ENCODE measurements at regions not wholly inside any gene's neighbourhood (a gene's known extent, or its start where the extent isn't known, plus 50 kb on each side); places are given as distances from the start of the nearest gene placed in this dataset.

GRCh38 chr6:92121228-92121627 is 1298.1 kb downstream of the EPHA7 start:
- no peaks in the 10 kb centered on the region for H3K36me3 ChIP-seq (ENCODE audit: control insufficient read depth in 4 of 4, insufficient read depth in 3 of 4, low read depth in 1 of 4, low read length in 3 of 4)

GRCh38 chr6:92117800-92118199 is 1301.6 kb downstream of the EPHA7 start:
- no peak for DNase-seq (ENCODE audit: low spot score)
- 86% methylated on average over 1 of the region's 1 CpG for WGBS
- Histone ChIP-seq H3K4me1 (ENCODE audit: control insufficient read depth in 4 of 4, insufficient read depth in 4 of 4, low read length in 3 of 4) (no peaks in the 10 kb centered on the region), H3K9me3 (ENCODE audit: control insufficient read depth in 4 of 4, low read length in 3 of 4) (no peaks in the 10 kb centered on the region), H3K4me3 (ENCODE audit: low read depth in 1 of 3, low read length in 3 of 3) (no peak overlapping the region), H3K36me3 (ENCODE audit: control insufficient read depth in 4 of 4, insufficient read depth in 3 of 4, low read depth in 1 of 4, low read length in 3 of 4) (no peaks in the 10 kb centered on the region), H3K9ac (ENCODE audit: low read depth in 1 of 2, low read length in 2 of 2) (no peak overlapping the region), H3K27ac (ENCODE audit: low read depth in 1 of 2, low read length in 2 of 2) (no peak overlapping the region), H3K27me3 (ENCODE audit: control insufficient read depth in 4 of 4, insufficient read depth in 4 of 4, low read length in 3 of 4) (no peaks in the 10 kb centered on the region)
- TF ChIP-seq HNF4A (conservative IDR thresholded peaks at IDR 0.05) (no peak), FOXA1 (IDR thresholded peaks at IDR 0.05) (no peak), FOXA2 (IDR thresholded peaks at IDR 0.05) (no peak), YY1 (IDR thresholded peaks at IDR 0.05) (no peak), HNF4G (IDR thresholded peaks at IDR 0.05) (no peak), NR2F2 (IDR thresholded peaks at IDR 0.05) (no peak), TAF1 (conservative IDR thresholded peaks at IDR 0.05) (no peak), ZBTB33 (IDR thresholded peaks at IDR 0.05) (no peak), GABPA (IDR thresholded peaks at IDR 0.05 in 1 of 2, conservative IDR thresholded peaks at IDR 0.05 in 1 of 2) (no peak), JUND (IDR thresholded peaks at IDR 0.05) (no peak), RAD21 (IDR thresholded peaks at IDR 0.05) (no peak), RXRA (IDR thresholded peaks at IDR 0.05) (no peak)
- TF ChIP-seq, protein P1, sequence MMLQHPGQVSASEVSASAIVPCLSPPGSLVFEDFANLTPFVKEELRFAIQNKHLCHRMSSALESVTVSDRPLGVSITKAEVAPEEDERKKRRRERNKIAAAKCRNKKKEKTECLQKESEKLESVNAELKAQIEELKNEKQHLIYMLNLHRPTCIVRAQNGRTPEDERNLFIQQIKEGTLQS (IDR thresholded peaks at IDR 0.05), result no peak
- TF ChIP-seq, protein P2, sequence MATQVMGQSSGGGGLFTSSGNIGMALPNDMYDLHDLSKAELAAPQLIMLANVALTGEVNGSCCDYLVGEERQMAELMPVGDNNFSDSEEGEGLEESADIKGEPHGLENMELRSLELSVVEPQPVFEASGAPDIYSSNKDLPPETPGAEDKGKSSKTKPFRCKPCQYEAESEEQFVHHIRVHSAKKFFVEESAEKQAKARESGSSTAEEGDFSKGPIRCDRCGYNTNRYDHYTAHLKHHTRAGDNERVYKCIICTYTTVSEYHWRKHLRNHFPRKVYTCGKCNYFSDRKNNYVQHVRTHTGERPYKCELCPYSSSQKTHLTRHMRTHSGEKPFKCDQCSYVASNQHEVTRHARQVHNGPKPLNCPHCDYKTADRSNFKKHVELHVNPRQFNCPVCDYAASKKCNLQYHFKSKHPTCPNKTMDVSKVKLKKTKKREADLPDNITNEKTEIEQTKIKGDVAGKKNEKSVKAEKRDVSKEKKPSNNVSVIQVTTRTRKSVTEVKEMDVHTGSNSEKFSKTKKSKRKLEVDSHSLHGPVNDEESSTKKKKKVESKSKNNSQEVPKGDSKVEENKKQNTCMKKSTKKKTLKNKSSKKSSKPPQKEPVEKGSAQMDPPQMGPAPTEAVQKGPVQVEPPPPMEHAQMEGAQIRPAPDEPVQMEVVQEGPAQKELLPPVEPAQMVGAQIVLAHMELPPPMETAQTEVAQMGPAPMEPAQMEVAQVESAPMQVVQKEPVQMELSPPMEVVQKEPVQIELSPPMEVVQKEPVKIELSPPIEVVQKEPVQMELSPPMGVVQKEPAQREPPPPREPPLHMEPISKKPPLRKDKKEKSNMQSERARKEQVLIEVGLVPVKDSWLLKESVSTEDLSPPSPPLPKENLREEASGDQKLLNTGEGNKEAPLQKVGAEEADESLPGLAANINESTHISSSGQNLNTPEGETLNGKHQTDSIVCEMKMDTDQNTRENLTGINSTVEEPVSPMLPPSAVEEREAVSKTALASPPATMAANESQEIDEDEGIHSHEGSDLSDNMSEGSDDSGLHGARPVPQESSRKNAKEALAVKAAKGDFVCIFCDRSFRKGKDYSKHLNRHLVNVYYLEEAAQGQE (IDR thresholded peaks at IDR 0.05), result no peak
- TF ChIP-seq, protein P3, sequence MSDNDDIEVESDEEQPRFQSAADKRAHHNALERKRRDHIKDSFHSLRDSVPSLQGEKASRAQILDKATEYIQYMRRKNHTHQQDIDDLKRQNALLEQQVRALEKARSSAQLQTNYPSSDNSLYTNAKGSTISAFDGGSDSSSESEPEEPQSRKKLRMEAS (IDR thresholded peaks at IDR 0.05), result no peak

More at GRCh38 chr6:92121228-92121627, 1298.1 kb downstream of the EPHA7 start:
- no peak for DNase-seq (ENCODE audit: low spot score)
- Histone ChIP-seq H3K9ac (ENCODE audit: low read depth in 1 of 2, low read length in 2 of 2) (no peak overlapping the region), H3K4me3 (ENCODE audit: low read depth in 1 of 3, low read length in 3 of 3) (no peak overlapping the region), H3K27ac (ENCODE audit: low read depth in 1 of 2, low read length in 2 of 2) (no peak overlapping the region), H3K27me3 (ENCODE audit: control insufficient read depth in 4 of 4, insufficient read depth in 4 of 4, low read length in 3 of 4) (no peaks in the 10 kb centered on the region), H3K9me3 (ENCODE audit: control insufficient read depth in 4 of 4, low read length in 3 of 4) (no peaks in the 10 kb centered on the region), H3K4me1 (ENCODE audit: control insufficient read depth in 4 of 4, insufficient read depth in 4 of 4, low read length in 3 of 4) (no peaks in the 10 kb centered on the region)
- no peak for TF ChIP-seq RAD21 (IDR thresholded peaks at IDR 0.05)
- TF ChIP-seq FOXA1 (IDR thresholded peaks at IDR 0.05), result no peak
- TF ChIP-seq HNF4G (IDR thresholded peaks at IDR 0.05), result no peak
- TF ChIP-seq YY1 (IDR thresholded peaks at IDR 0.05), result no peak
- TF ChIP-seq, protein P2 (IDR thresholded peaks at IDR 0.05), result no peak
- TF ChIP-seq FOXA2 (IDR thresholded peaks at IDR 0.05), result no peak
- TF ChIP-seq, protein P3 (IDR thresholded peaks at IDR 0.05), result no peak
- no peak for TF ChIP-seq EGR1 (IDR thresholded peaks at IDR 0.05; ENCODE audit: low read depth in 2 of 2)
- TF ChIP-seq, protein P4, sequence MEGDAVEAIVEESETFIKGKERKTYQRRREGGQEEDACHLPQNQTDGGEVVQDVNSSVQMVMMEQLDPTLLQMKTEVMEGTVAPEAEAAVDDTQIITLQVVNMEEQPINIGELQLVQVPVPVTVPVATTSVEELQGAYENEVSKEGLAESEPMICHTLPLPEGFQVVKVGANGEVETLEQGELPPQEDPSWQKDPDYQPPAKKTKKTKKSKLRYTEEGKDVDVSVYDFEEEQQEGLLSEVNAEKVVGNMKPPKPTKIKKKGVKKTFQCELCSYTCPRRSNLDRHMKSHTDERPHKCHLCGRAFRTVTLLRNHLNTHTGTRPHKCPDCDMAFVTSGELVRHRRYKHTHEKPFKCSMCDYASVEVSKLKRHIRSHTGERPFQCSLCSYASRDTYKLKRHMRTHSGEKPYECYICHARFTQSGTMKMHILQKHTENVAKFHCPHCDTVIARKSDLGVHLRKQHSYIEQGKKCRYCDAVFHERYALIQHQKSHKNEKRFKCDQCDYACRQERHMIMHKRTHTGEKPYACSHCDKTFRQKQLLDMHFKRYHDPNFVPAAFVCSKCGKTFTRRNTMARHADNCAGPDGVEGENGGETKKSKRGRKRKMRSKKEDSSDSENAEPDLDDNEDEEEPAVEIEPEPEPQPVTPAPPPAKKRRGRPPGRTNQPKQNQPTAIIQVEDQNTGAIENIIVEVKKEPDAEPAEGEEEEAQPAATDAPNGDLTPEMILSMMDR (IDR thresholded peaks at IDR 0.05; ENCODE audit: low read depth, low read length, missing input control), result no peak
- no peak for TF ChIP-seq NR2F2 (IDR thresholded peaks at IDR 0.05)
- 69% methylated on average over 2 of the region's 2 CpGs for WGBS

All from liver (tissue), 8 donors.